HG03558 (cell line): ENCODE measurements at regions not wholly inside any gene's neighbourhood (a gene's known extent, or its start where the extent isn't known, plus 50 kb on each side); places are given as distances from the start of the nearest gene placed in this dataset.
"Not testable (repeated sequence)": the region's sequence is repeated elsewhere in the genome, so short reads cannot be mapped to it uniquely, and the experiment has no call there.

ENCODE experiments used
- ATAC-seq: cut with Tn5 transposase; IDR thresholded peaks from one replicate; pipeline ENCODE4 v1.9.1; 2021; ENCODE audit warnings: moderate number of reproducible peaks; ENCODE audit not compliant: unreplicated experiment; ENCODE audit errors: extremely low read depth

- no peak for ATAC-seq
Measured at GRCh38 chr13:72590091-72590740, 137.2 kb downstream of the MZT1 start.

GRCh38 chr13:72586518-72586917 is 140.9 kb downstream of the MZT1 start:
- ATAC-seq: no peak

- ATAC-seq: no peak
Measured at GRCh38 chr13:72585254-72585653, 142.2 kb downstream of the MZT1 start.

GRCh38 chr13:72571191-72571590 is 156.2 kb downstream of the MZT1 start:
- no peak for ATAC-seq

- ATAC-seq: no peak
Measured at GRCh38 chr13:72570019-72570418, 157.4 kb downstream of the MZT1 start.

GRCh38 chr13:72567566-72567965 is 159.9 kb downstream of the MZT1 start:
- ATAC-seq: no peak

GRCh38 chr13:72566526-72566925 is 160.9 kb downstream of the MZT1 start:
- ATAC-seq: no peak

GRCh38 chr13:72565893-72566292 is 161.5 kb downstream of the MZT1 start:
- ATAC-seq: peak; percentile 57

- ATAC-seq: no peak
Measured at GRCh38 chr13:72562686-72563085, 164.7 kb downstream of the MZT1 start.

GRCh38 chr13:72561791-72562190 is 165.6 kb downstream of the MZT1 start:
- ATAC-seq: no peak

GRCh38 chr13:72559716-72560115 is 167.7 kb downstream of the MZT1 start:
- no peak for ATAC-seq

- no peak for ATAC-seq
Measured at GRCh38 chr13:72556945-72557344, 170.5 kb downstream of the MZT1 start.

- ATAC-seq: no peak
Measured at GRCh38 chr13:72555601-72556000, 171.8 kb downstream of the MZT1 start.

GRCh38 chr13:72552731-72553130 is 174.7 kb downstream of the MZT1 start:
- ATAC-seq: no peak

GRCh38 chr13:72545895-72546294 is 181.5 kb downstream of the MZT1 start:
- not testable (repeated sequence) for ATAC-seq

GRCh38 chr13:72545030-72545719 is 182.3 kb downstream of the MZT1 start:
- ATAC-seq: no peak

- no peak for ATAC-seq
Measured at GRCh38 chr13:72544042-72544441, 183.4 kb downstream of the MZT1 start.

- no peak for ATAC-seq
Measured at GRCh38 chr13:72542241-72542640, 185.2 kb downstream of the MZT1 start.

GRCh38 chr13:72541674-72542073 is 185.8 kb downstream of the MZT1 start:
- no peak for ATAC-seq

GRCh38 chr13:72540881-72541280 is 186.5 kb downstream of the MZT1 start:
- no peak for ATAC-seq

GRCh38 chr13:72539925-72540324 is 187.5 kb downstream of the MZT1 start:
- no peak for ATAC-seq

- ATAC-seq: no peak
Measured at GRCh38 chr13:72537782-72538181, 189.6 kb downstream of the MZT1 start.
